Esophagus (tissue), 2 donors: ENCODE measurements at regions not wholly inside any gene's neighbourhood (a gene's known extent, or its start where the extent isn't known, plus 50 kb on each side); places are given as distances from the start of the nearest gene placed in this dataset.

ENCODE experiments used
- H3K27ac ChIP-seq, 2 donors: one replicate each; pipeline ENCODE4 v1.5.1; 2013; ENCODE audit warnings: low read depth in 2 of 2, mild to moderate bottlenecking in 2 of 2, inconsistent platforms in 1 of 2, low read length in 1 of 2, moderate library complexity in 1 of 2
- H3K27me3 ChIP-seq, 2 donors: one replicate each; pipeline ENCODE4 v1.6.1; 2013; ENCODE audit warnings: low read length in 2 of 2, control low read depth in 1 of 2, mild to moderate bottlenecking in 1 of 2; ENCODE audit not compliant: insufficient read depth in 2 of 2, control insufficient read depth in 1 of 2
- H3K36me3 ChIP-seq, 2 donors: one replicate each; pipeline ENCODE4 v1.6.1; 2013; ENCODE audit warnings: low read length in 1 of 2; ENCODE audit not compliant: control insufficient read depth in 2 of 2, insufficient read depth in 2 of 2
- H3K4me1 ChIP-seq, 2 donors: one replicate each; pipeline ENCODE4 v1.6.1; 2013; ENCODE audit warnings: low read length in 1 of 2; ENCODE audit not compliant: control insufficient read depth in 2 of 2, insufficient read depth in 2 of 2
- H3K4me3 ChIP-seq, 2 donors: one replicate each; pipeline ENCODE4 v1.5.1; 2013; ENCODE audit warnings: low read length in 2 of 2, mild to moderate bottlenecking in 2 of 2, low read depth in 1 of 2, moderate library complexity in 1 of 2
- H3K9me3 ChIP-seq, 2 donors: one replicate each; pipeline ENCODE4 v1.6.1; 2013; ENCODE audit warnings: mild to moderate bottlenecking in 2 of 2, low read depth in 1 of 2, low read length in 1 of 2, moderate library complexity in 1 of 2; ENCODE audit not compliant: control insufficient read depth in 2 of 2, insufficient read depth in 1 of 2
- WGBS, 2 donors: extraction: QIAGEN DNeasy Blood & Tissue Kit; methylation state at CpG; one replicate each; pipeline ENCODE4 v1.1.7; 2013; 5-methylcytosine and 5-hydroxymethylcytosine counted together
- donor health status: healthy with polysubstance abuse.
- donor health status: Bipolar disorder and iron deficiency.

GRCh38 chr2:200223205-200223784 is 83.2 kb upstream of the SPATS2L start:
- 82% methylated on average over 3 of the region's 3 CpGs for WGBS, 2 donors
- Histone ChIP-seq H3K36me3 (no peaks in the 10 kb centered on the region), H3K4me3 (no peak overlapping the region), H3K27me3 (no peaks in the 10 kb centered on the region), H3K4me1 (no peaks in the 10 kb centered on the region), H3K9me3 (no peaks in the 10 kb centered on the region), H3K27ac (no peak overlapping the region)

GRCh38 chr2:200225951-200226350 is 80.5 kb upstream of the SPATS2L start:
- H3K9me3 ChIP-seq = no peaks in the 10 kb centered on the region
- H3K27me3 ChIP-seq = no peaks in the 10 kb centered on the region
- H3K27ac ChIP-seq = no peak overlapping the region
- no peak overlapping the region for H3K4me3 ChIP-seq
- 72 to 74% methylated on average over 5 of the region's 5 CpGs for WGBS, 2 donors
- no peaks in the 10 kb centered on the region for H3K36me3 ChIP-seq
- H3K4me1 ChIP-seq = no peaks in the 10 kb centered on the region

GRCh38 chr2:200226451-200227426 is 79.8 kb upstream of the SPATS2L start:
- Histone ChIP-seq H3K36me3 (no peaks in the 10 kb centered on the region), H3K4me1 (no peaks in the 10 kb centered on the region), H3K27ac (no peak overlapping the region), H3K27me3 (no peaks in the 10 kb centered on the region), H3K9me3 (no peaks in the 10 kb centered on the region), H3K4me3 (no peak overlapping the region)
- 70 to 71% methylated on average over 6 of the region's 6 CpGs for WGBS, 2 donors

GRCh38 chr2:200230716-200231115 is 75.8 kb upstream of the SPATS2L start:
- Histone ChIP-seq H3K9me3 (no peaks in the 10 kb centered on the region), H3K4me3 (no peak overlapping the region), H3K27me3 (no peaks in the 10 kb centered on the region), H3K4me1 (no peaks in the 10 kb centered on the region), H3K27ac (no peak overlapping the region), H3K36me3 (no peaks in the 10 kb centered on the region)
- WGBS, 2 donors = 67 to 82% methylated on average over 1 of the region's 1 CpG

- no peaks in the 10 kb centered on the region for H3K4me1 ChIP-seq
- H3K27me3 ChIP-seq = no peaks in the 10 kb centered on the region
- no peaks in the 10 kb centered on the region for H3K9me3 ChIP-seq
- no peaks in the 10 kb centered on the region for H3K36me3 ChIP-seq
- H3K27ac ChIP-seq = no peak overlapping the region
- H3K4me3 ChIP-seq = no peak overlapping the region
- 96 to 99% methylated on average over 1 of the region's 1 CpG for WGBS, 2 donors
These were observed 71.0 kb upstream of the SPATS2L start for GRCh38 chr2:200235533-200235932.

GRCh38 chr2:200239216-200239615 is 67.3 kb upstream of the SPATS2L start:
- Histone ChIP-seq H3K9me3 (no peaks in the 10 kb centered on the region), H3K4me3 (no peak overlapping the region), H3K4me1 (no peaks in the 10 kb centered on the region), H3K27ac (no peak overlapping the region), H3K36me3 (no peaks in the 10 kb centered on the region), H3K27me3 (no peaks in the 10 kb centered on the region)
- 75% methylated on average over 2 of the region's 2 CpGs for WGBS, 2 donors

GRCh38 chr2:200242570-200242969 is 63.9 kb upstream of the SPATS2L start:
- H3K9me3 ChIP-seq = no peaks in the 10 kb centered on the region
- no peaks in the 10 kb centered on the region for H3K36me3 ChIP-seq
- no peak overlapping the region for H3K27ac ChIP-seq
- no peak overlapping the region for H3K4me3 ChIP-seq
- peaks cover 0 to 2% of the 10 kb centered on the region in 2 donors for H3K4me1 ChIP-seq
- H3K27me3 ChIP-seq = no peaks in the 10 kb centered on the region
- WGBS, 2 donors = 76 to 78% methylated on average over 4 of the region's 4 CpGs

- Histone ChIP-seq H3K4me1 (peaks cover 0 to 2% of the 10 kb centered on the region in 2 donors), H3K27ac (no peak overlapping the region), H3K4me3 (no peak overlapping the region), H3K27me3 (no peaks in the 10 kb centered on the region), H3K9me3 (no peaks in the 10 kb centered on the region), H3K36me3 (no peaks in the 10 kb centered on the region)
- 78 to 88% methylated on average over 7 of the region's 7 CpGs for WGBS, 2 donors
These were observed 63.1 kb upstream of the SPATS2L start for GRCh38 chr2:200243441-200243840.

GRCh38 chr2:200244111-200244510 is 62.4 kb upstream of the SPATS2L start:
- Histone ChIP-seq H3K9me3 (no peaks in the 10 kb centered on the region), H3K4me3 (no peak overlapping the region), H3K27me3 (no peaks in the 10 kb centered on the region), H3K4me1 (peaks cover 0 to 2% of the 10 kb centered on the region in 2 donors), H3K27ac (no peak overlapping the region), H3K36me3 (no peaks in the 10 kb centered on the region)
- WGBS, 2 donors = 89 to 99% methylated on average over 1 of the region's 1 CpG
